Liver (tissue), 8 donors: ENCODE measurements at regions not wholly inside any gene's neighbourhood (a gene's known extent, or its start where the extent isn't known, plus 50 kb on each side); places are given as distances from the start of the nearest gene placed in this dataset.

Source experiments
- DNase-seq: peaks from one replicate; pipeline ENCODE4 v3.0.0-alpha.2; 2017; ENCODE audit warnings: low spot score
- H3K27ac ChIP-seq, 2 donors: one replicate each; pipeline ENCODE4 v1.7.0; 2013; ENCODE audit warnings: inconsistent platforms in 2 of 2, low read length in 2 of 2, control low read depth in 1 of 2, low read depth in 1 of 2, mild to moderate bottlenecking in 1 of 2
- H3K27me3 ChIP-seq, 4 donors: one replicate each; pipeline versions ENCODE4 v1.6.1 to v1.7.0; 2013; ENCODE audit warnings: low read length in 3 of 4, inconsistent platforms in 1 of 4, mild to moderate bottlenecking in 1 of 4, moderate library complexity in 1 of 4; ENCODE audit not compliant: control insufficient read depth in 4 of 4, insufficient read depth in 4 of 4
- H3K36me3 ChIP-seq, 4 donors: one replicate each; pipeline versions ENCODE4 v1.6.1 to v1.7.0; 2013; ENCODE audit warnings: low read length in 3 of 4, mild to moderate bottlenecking in 3 of 4, low read depth in 1 of 4, moderate library complexity in 1 of 4; ENCODE audit not compliant: control insufficient read depth in 4 of 4, insufficient read depth in 3 of 4
- H3K4me1 ChIP-seq, 4 donors: one replicate each; pipeline versions ENCODE4 v1.6.1 to v1.7.0; 2013; ENCODE audit warnings: low read length in 3 of 4, mild to moderate bottlenecking in 3 of 4, moderate library complexity in 1 of 4; ENCODE audit not compliant: control insufficient read depth in 4 of 4, insufficient read depth in 4 of 4
- H3K4me3 ChIP-seq, 3 donors: one replicate each; pipeline versions ENCODE4 v1.6.1 to v1.7.0; 2013; ENCODE audit warnings: low read length in 3 of 3, control low read depth in 1 of 3, low read depth in 1 of 3, mild to moderate bottlenecking in 1 of 3
- H3K9ac ChIP-seq, 2 donors: one replicate each; pipeline ENCODE4 v1.7.0; 2013; ENCODE audit warnings: low read length in 2 of 2, mild to moderate bottlenecking in 2 of 2, moderate library complexity in 2 of 2, control low read depth in 1 of 2, low read depth in 1 of 2
- H3K9me3 ChIP-seq, 4 donors: one replicate each; pipeline versions ENCODE4 v1.6.1 to v1.7.0; 2013; ENCODE audit warnings: low read length in 3 of 4; ENCODE audit not compliant: control insufficient read depth in 4 of 4
- ATF3 ChIP-seq: IDR thresholded peaks from 2 replicates; pipeline ENCODE4 v1.6.1; 2016; ENCODE audit warnings: antibody characterized with exemption
- CTCF ChIP-seq: fragments of 150-350 bp; IDR thresholded peaks from 2 replicates; pipeline ENCODE4 v1.5.1; 2017; ENCODE audit warnings: improper control_type of control experiment, low read depth, low read length; ENCODE audit not compliant: missing input control
- EGR1 ChIP-seq, 2 donors: IDR thresholded peaks; 2 replicates each; pipeline ENCODE4 v1.6.1; 2016 to 2018; ENCODE audit warnings: antibody characterized with exemption in 2 of 2, low read depth in 2 of 2
- FOXA1 ChIP-seq: IDR thresholded peaks from 2 replicates; pipeline ENCODE4 v1.6.1; 2016; ENCODE audit warnings: antibody characterized with exemption
- FOXA2 ChIP-seq: IDR thresholded peaks from 2 replicates; pipeline ENCODE4 v1.6.1; 2016; ENCODE audit warnings: antibody characterized with exemption
- GABPA ChIP-seq, 2 donors: IDR thresholded peaks in 1 of 2; conservative IDR thresholded peaks in 1 of 2; 2 replicates each; pipeline ENCODE4 v1.6.1; 2016; ENCODE audit warnings: antibody characterized with exemption in 2 of 2, mild to moderate bottlenecking in 1 of 2, moderate library complexity in 1 of 2
- HNF4A ChIP-seq, 2 donors: conservative IDR thresholded peaks; 2 replicates each; pipeline ENCODE4 v1.6.1; 2016; ENCODE audit warnings: antibody characterized with exemption in 2 of 2, mild to moderate bottlenecking in 2 of 2
- HNF4G ChIP-seq: IDR thresholded peaks from 2 replicates; pipeline ENCODE4 v1.6.1; 2016; ENCODE audit warnings: antibody characterized with exemption
- JUND ChIP-seq, 2 donors: IDR thresholded peaks; 2 replicates each; pipeline ENCODE4 v1.6.1; 2016; ENCODE audit warnings: antibody characterized with exemption in 2 of 2
- RAD21 ChIP-seq, 2 donors: IDR thresholded peaks; 2 replicates each; pipeline ENCODE4 v1.6.1; 2016; ENCODE audit warnings: antibody characterized with exemption in 2 of 2, mild to moderate bottlenecking in 2 of 2
- REST ChIP-seq: IDR thresholded peaks from 2 replicates; pipeline ENCODE4 v1.6.1; 2016; ENCODE audit warnings: antibody characterized with exemption, mild to moderate bottlenecking
- RXRA ChIP-seq, 2 donors: IDR thresholded peaks; 2 replicates each; pipeline ENCODE4 v1.6.1; 2017 to 2018; ENCODE audit warnings: antibody characterized with exemption in 2 of 2, mild to moderate bottlenecking in 1 of 2
- TAF1 ChIP-seq: conservative IDR thresholded peaks from 2 replicates; pipeline ENCODE4 v1.6.1; 2016; ENCODE audit warnings: antibody characterized with exemption, mild to moderate bottlenecking
- YY1 ChIP-seq: IDR thresholded peaks from 2 replicates; pipeline ENCODE4 v1.6.1; 2016; ENCODE audit warnings: antibody characterized with exemption, mild to moderate bottlenecking
- ZBTB33 ChIP-seq: IDR thresholded peaks from 2 replicates; pipeline ENCODE4 v1.6.1; 2016; ENCODE audit warnings: antibody characterized with exemption
- WGBS: extraction: QIAGEN DNeasy Blood & Tissue Kit; methylation state at CpG from one replicate; pipeline ENCODE4 v1.1.7; 2013; 5-methylcytosine and 5-hydroxymethylcytosine counted together
- TF ChIP-seq, protein P1 (sequence below): IDR thresholded peaks from 2 replicates; pipeline ENCODE4 v1.6.1; 2016; ENCODE audit warnings: antibody characterized with exemption
- donor health status: healthy.
- donor health status: healthy.
- donor health status: healthy.
- donor health status: healthy.
- donor health status: healthy.

- no peak for DNase-seq
- Histone ChIP-seq H3K27me3 (no peaks in the 10 kb centered on the region), H3K9ac (no peak overlapping the region), H3K9me3 (no peaks in the 10 kb centered on the region), H3K27ac (no peak overlapping the region), H3K36me3 (no peaks in the 10 kb centered on the region), H3K4me3 (no peak overlapping the region), H3K4me1 (no peaks in the 10 kb centered on the region)
- 75% methylated on average over 2 of the region's 2 CpGs for WGBS
- TF ChIP-seq HNF4G: no peak
- TF ChIP-seq GABPA (IDR thresholded peaks at IDR 0.05 in 1 of 2, conservative IDR thresholded peaks at IDR 0.05 in 1 of 2): no peak
- no peak for TF ChIP-seq FOXA1
- no peak for TF ChIP-seq EGR1 (IDR thresholded peaks at IDR 0.05; ENCODE audit: low read depth in 2 of 2)
- no peak for TF ChIP-seq CTCF
- no peak for TF ChIP-seq JUND (IDR thresholded peaks at IDR 0.05)
- TF ChIP-seq TAF1: no peak
- TF ChIP-seq RXRA (IDR thresholded peaks at IDR 0.05): no peak
- TF ChIP-seq RAD21 (IDR thresholded peaks at IDR 0.05): no peak
- no peak for TF ChIP-seq YY1
- no peak for TF ChIP-seq ATF3
- no peak for TF ChIP-seq HNF4A (conservative IDR thresholded peaks at IDR 0.05)
- TF ChIP-seq FOXA2: no peak
These were observed 246.1 kb downstream of the PRELID2 start for GRCh38 chr5:145589063-145589462.

DNA sequence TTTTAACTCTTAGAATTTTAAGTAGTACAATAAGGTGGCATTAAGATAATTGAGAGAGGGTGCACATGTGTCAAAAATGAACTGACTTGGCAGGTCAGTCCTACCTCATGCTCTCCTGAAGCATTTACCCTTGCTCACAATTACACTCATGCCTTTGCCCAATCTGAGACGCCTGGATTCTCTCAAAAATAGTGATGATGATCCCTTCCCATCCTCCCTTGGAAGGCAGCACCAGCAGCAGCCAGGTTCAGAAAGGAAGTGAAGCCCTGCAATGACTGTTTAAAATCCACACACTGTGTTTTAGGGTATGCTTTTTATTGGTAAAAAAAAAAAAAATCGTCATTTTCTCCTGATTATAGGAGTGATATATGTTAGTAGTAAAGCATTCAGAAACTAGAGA lies 246.6 kb downstream of the PRELID2 start:
- Histone ChIP-seq H3K9ac (no peak overlapping the region), H3K9me3 (no peaks in the 10 kb centered on the region), H3K27ac (no peak overlapping the region), H3K4me1 (no peaks in the 10 kb centered on the region), H3K36me3 (no peaks in the 10 kb centered on the region), H3K27me3 (no peaks in the 10 kb centered on the region), H3K4me3 (no peak overlapping the region)
- 58% methylated on average over 2 of the region's 2 CpGs for WGBS
- no peak for DNase-seq
- TF ChIP-seq EGR1 (IDR thresholded peaks at IDR 0.05; ENCODE audit: low read depth in 2 of 2): no peak

DNA sequence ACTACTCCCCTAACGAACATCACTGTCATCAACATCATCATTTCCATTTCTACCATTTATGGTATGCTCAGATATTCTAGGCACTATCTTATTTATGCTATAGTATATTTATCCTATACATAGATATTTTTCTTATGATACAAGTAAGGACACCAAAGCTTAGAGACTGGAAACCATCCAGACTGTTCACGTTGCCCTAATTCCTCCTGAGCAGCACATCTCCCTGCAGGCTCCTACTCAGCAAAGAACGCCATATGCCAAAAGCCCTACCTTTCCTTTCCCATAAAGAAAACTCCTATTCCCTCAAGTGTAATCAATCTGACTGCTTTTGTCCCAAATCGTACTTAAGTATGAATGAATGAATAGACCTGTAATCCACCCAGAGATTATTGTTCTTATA lies 247.0 kb downstream of the PRELID2 start:
- Histone ChIP-seq H3K4me3 (no peak overlapping the region), H3K9me3 (no peaks in the 10 kb centered on the region), H3K36me3 (no peaks in the 10 kb centered on the region), H3K27ac (no peak overlapping the region), H3K4me1 (no peaks in the 10 kb centered on the region), H3K27me3 (no peaks in the 10 kb centered on the region), H3K9ac (no peak overlapping the region)
- TF ChIP-seq GABPA (IDR thresholded peaks at IDR 0.05 in 1 of 2, conservative IDR thresholded peaks at IDR 0.05 in 1 of 2) (no peak), JUND (IDR thresholded peaks at IDR 0.05) (no peak), FOXA1 (no peak), ZBTB33 (no peak), CTCF (no peak), HNF4A (conservative IDR thresholded peaks at IDR 0.05) (no peak), YY1 (no peak), TAF1 (no peak), REST (no peak), HNF4G (no peak)
- TF ChIP-seq, protein P1, sequence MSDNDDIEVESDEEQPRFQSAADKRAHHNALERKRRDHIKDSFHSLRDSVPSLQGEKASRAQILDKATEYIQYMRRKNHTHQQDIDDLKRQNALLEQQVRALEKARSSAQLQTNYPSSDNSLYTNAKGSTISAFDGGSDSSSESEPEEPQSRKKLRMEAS: no peak
- DNase-seq: no peak
- 83% methylated on average over 4 of the region's 4 CpGs for WGBS
